Right lobe of liver (tissue), 4 donors: ENCODE measurements at regions not wholly inside any gene's neighbourhood (a gene's known extent, or its start where the extent isn't known, plus 50 kb on each side); places are given as distances from the start of the nearest gene placed in this dataset.

Experiments
- CTCF ChIP-seq, 4 donors: fragments of 200-600 bp in 3 of 4; fragments of 450-650 bp in 1 of 4; IDR thresholded peaks; one replicate each; pipeline versions ENCODE4 v1.5.1 to v1.8.0; 2016 to 2022; ENCODE audit warnings: antibody characterized with exemption in 4 of 4, mild to moderate bottlenecking in 2 of 4
- POLR2A ChIP-seq: fragments of 450-650 bp; IDR thresholded peaks from one replicate; pipeline ENCODE4 v1.6.1; 2017; ENCODE audit warnings: antibody characterized with exemption, mild to moderate bottlenecking
- donor health status: DM: no; HTN: no; CAD: no.
- donor health status: DM: no; HTN: no; CAD: no.
- donor health status: DM: no; HTN: yes; CAD: no.

- TF ChIP-seq CTCF (IDR thresholded peaks at IDR 0.05): no peak
- no peak for TF ChIP-seq POLR2A
Measured at GRCh38 chr10:64102264-64102633, 581.0 kb downstream of the REEP3 start.
